NCI-H128 (cell line): ENCODE measurements at regions not wholly inside any gene's neighbourhood (a gene's known extent, or its start where the extent isn't known, plus 50 kb on each side); places are given as distances from the start of the nearest gene placed in this dataset.
"Not testable (repeated sequence)": the region's sequence is repeated elsewhere in the genome, so short reads cannot be mapped to it uniquely, and the experiment has no call there.

ENCODE experiments used
- DNase-seq: peaks from one replicate; lab custom pipeline; 2025; ENCODE audit not compliant: unreplicated experiment; lab: John Stamatoyannopoulos, UW

DNA sequence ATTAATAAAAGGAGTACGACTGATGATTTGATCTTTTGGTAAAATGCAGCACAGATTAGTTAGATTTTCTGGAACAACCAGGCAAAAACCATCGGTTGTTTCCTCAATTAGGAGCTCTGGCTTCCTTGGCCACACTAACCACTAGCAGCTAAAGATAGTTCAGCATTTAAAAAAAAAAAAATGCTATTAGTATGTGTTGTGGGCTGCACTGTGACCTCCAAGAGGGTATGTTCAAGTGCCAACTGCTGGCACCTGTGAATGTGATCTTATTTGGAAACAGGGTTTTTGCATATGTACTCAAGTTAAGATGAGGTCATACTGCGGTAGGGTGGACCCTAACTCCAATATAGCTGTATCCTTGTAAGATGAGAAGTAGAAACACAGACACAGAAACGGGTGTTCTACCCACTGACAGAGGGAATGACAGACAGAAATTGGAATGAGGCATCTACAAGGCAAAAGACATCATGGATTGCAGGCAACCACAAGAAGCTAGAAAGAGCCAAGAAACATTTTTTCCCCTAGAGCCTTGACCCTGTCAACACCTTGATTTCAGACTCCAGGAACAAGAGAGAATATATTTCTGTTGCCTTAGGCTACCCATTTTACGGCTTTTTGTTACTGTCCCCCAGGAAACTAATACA lies 534.6 kb upstream of the ROBO2 start:
- DNase-seq, result no peak

DNA sequence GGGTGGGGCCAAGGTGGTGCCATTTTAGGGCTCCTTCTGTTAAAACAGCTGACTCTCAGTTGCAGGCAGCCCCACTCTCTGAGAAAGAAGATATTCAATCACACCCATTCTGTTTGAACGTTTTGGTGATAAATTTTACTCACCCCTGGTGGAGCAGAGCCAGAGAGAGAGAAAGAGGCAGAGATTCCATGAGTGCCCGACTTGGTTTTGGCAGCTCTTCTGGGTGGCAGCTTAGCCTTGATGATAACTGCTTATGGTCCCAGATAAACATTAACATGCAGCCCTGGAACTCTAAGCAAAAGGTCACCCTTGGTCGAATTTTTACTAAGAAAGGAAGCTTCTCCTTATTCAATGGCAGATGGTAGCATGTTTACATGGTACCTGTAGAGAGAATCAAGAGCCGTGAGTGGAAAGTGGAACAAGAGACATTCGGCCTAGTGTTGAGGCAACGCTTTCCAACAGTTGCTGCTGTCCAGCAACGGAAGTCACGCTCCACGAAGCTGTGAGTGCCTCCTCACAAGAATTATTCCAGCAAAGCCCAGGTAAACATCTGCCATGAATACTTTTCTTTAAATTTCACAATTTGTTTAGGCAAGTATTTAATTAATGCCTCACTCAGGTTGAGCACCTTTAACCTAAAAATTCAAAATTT lies 530.6 kb upstream of the ROBO2 start:
- no peak for DNase-seq

DNA sequence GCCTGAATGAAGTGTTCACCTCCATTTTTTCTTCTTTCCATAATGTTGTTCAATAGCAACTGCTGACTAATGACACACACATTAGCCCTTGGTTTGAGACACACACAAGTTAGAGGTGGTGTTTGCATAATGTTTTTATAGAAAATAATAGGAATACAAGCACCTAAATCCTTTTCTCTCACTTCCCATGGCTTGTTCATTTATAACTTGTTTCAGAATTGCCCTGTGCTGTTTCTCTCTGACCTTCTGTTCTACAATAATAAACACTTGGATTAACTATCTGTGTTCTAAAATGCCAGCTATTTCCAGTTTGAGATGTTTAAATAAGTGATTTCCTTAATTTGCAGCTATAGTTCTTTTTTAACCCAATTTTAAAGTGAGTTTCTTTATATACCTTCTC lies 525.1 kb upstream of the ROBO2 start:
- no peak for DNase-seq

DNA sequence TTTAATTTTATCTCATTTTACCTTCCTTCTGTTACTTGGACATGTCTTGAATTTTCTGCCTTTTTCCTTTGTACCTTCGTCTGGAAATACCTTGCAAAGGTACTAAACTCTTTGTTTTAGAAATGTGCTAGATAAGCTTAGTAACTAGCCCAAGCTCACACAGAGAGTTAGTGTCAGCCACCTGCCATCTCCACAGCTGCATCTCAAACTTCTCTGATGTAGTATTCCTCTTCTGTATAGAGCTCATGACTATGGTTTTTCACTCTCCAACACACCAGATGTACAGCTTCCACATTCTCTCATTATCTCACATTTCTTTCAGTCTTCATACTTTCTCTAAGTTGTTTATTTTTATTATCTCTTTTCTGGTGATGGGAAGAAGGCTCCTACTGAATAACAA lies 516.6 kb upstream of the ROBO2 start:
- DNase-seq, result no peak

DNA sequence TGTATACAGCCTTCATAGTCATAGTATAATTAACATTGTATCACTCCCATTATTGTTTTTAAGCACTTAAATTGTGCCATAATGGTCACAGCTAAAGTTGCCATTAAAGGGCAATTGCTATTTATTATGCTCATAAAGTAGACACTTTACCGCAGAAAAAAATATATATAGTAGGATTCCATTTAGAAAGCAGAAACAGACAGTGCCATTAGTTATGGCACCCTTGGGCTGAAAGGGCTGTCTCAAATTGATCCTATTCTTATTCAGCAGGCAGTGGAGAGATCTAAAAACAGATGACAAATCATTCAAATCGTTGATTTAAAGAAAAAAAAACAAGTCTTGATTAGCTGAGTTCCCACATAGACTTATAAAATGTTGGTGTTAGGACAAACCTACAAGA lies 514.2 kb upstream of the ROBO2 start:
- DNase-seq, result no peak

DNA sequence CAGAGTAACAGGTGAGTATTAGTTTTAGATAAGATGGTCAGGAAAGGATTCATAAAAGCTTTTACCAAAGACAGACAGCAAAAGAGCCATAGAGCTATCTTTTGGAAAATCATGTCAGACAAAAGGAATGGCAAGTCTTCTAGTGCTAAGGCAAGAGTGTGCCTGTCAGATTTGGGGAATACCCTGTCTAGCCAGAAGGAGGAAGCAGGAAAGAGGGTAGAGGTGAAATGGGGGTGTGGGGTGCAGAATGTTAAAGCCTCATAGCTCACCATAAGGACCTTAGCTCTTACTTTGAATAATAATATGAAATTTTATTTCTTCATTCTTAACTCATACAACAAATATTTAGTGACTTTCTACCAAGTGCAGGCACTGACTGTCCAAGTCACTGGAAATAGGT lies 512.1 kb upstream of the ROBO2 start:
- DNase-seq, result no peak

DNA sequence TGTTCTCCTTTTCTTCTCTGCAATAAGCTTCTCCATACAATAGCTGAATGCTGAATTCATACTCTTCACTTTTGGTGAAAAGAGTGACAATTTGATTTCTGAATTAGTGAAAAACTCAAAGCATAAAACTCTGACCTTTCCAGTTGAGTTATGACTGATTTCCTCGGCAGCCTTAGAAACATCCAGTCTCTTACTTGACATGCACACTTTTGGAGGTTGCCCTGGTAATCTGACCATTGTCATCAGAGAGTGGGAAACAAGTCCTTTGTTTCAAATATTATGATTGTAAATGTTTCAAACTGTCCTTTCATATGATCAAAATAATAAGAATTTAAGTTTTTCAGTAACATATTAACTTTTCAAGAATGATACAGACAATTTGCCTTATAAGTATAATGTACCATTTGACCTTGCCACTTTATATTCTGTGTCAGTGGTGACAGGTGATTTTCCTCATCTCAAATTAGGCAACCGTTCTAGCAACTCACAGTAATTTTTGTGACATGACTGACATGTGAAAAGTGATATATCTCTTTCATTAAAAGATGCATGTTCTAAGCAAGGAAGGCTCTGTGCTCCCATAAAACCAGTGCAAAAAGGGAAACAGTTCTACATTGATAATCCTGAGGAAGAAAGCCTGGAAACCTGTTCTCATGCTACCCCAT lies 507.6 kb upstream of the ROBO2 start:
- no peak for DNase-seq

DNA sequence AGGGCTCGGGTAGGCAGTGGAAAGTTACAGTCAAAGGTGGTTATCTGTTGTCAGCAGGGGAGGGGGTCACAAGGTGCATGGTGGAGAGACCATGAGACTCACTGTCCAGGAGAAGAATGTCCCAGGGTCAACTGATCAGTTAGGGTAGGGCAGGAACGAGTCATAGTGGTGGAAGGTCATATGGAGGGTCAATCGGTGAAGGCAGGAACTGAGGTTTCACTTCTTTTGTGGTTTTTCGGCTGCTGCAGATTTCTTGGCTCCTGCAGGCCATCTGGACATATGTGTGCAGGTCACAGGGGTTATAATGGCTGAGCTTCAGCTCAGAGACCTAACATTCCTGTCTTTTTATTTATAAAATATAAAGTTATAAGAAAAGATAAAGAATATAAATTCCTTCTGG lies 506.2 kb upstream of the ROBO2 start:
- DNase-seq, result not testable (repeated sequence)

DNA sequence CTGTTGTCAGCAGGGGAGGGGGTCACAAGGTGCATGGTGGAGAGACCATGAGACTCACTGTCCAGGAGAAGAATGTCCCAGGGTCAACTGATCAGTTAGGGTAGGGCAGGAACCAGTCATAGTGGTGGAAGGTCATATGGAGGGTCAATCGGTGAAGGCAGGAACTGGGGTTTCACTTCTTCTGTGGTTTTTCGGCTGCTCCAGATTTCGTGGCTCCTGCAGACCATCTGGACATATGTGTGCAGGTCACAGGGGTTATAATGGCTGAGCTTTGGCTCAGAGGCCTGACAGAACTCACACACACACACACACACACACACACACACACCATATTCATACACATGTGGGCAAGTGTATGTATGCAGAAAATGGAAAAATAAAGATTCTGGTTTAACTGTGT lies 502.0 kb upstream of the ROBO2 start:
- DNase-seq, result not testable (repeated sequence)

DNA sequence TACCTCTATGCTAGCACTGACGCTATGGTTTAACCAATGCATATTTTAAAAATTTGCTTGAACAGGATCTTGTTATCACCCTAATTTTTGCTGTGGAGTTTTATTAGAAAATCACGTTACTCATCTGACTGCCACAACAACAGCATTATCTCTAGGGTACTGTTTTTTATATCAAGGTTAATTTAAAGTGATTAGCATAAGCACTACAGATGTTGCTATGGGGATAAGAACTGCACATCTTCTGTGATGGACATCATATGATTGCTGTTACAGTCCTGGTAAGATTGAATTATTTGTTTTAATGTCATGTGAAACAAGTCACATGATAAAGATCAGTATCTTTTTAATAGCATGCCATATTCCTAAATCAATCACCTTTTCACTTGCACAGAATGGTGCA lies 492.2 kb upstream of the ROBO2 start:
- no peak for DNase-seq

DNA sequence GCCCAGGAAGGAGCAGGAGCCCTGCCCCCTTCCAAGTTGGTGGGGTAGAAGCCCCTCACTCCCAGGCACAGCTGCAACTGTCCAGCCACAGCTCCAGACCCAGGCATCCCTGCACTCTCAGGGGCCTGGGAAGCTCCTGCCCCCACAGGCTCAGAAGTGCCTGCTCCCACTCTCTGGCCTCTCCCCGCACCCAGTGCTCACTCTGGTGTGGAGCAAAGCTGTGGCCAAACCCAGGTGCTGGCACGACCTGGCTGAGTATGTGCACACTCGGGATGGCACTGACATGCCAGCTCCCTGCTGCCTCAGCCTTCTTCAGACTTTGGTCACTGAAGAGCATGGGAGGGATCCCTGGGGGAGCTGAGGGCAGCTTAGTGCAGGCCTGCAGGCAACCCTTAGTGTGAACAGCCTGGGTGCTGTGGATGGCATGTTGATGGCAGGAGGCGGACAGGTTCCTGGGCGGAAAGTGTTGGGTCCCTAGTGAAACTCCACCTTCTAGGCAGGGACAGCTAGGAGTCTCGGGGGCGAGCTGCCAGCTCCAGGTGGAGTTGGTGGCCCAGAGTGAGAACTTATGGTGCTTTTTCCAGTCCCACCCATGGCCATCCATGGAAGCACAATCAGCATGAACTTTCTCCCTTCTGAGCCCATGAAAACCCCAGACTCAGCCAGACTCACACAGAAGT lies 489.2 kb upstream of the ROBO2 start:
- DNase-seq, result no peak

DNA sequence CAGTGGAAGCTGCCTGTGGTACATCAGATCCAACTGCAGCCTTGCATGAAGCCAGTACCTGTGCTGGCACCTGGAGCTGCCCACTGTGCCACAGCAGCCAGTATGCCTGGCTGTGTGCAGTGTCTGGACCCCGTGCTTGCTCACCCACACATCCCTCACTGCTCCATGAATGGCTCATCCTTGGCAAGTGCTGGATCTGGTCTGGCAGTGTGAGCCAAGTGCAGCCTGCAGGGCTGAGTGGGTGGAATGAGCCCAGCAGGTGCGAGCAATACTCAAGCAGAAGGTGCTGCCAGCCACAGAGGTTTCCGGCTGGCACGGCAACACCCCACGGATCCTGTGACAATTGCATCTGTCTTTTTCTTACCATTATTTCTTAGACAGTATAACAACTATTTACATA lies 488.2 kb upstream of the ROBO2 start:
- DNase-seq, result no peak

DNA sequence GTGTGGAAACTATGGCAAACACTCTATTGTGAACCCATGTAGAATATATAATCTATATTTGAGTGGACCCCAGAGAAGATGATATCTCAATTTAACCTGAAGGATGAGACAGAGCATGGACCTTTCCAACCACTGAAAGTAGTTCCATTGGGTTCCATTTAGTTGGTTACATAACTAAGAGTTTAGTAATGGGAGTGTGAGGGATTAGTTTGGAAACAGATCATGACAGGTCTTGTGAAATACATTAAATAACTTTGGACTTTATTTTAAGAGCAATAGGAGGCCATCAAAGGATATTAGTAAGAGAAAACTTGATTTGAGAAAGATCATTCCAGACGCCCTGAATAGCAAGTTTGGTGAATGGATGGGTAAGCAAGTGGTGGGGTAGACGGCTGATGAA lies 487.2 kb upstream of the ROBO2 start:
- DNase-seq, result no peak

DNA sequence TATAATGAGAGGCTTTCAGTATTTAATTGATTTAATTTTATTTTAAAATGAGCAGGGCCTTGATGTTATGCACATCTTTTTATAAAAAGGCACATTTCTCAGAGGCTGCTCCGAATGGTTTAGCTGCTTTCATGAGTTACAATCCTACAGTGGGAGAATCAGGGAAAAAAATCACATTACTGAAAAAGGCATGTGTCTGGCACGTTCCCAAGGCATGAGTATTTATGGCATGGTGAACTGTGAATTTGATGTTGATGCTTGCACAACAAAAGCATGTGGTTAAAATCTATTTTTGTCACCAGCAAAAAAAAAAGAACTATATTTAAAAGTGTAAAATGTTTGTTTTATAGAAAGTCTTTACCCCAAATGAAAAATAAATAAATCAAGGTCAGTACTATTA lies 485.2 kb upstream of the ROBO2 start:
- DNase-seq, result no peak

DNA sequence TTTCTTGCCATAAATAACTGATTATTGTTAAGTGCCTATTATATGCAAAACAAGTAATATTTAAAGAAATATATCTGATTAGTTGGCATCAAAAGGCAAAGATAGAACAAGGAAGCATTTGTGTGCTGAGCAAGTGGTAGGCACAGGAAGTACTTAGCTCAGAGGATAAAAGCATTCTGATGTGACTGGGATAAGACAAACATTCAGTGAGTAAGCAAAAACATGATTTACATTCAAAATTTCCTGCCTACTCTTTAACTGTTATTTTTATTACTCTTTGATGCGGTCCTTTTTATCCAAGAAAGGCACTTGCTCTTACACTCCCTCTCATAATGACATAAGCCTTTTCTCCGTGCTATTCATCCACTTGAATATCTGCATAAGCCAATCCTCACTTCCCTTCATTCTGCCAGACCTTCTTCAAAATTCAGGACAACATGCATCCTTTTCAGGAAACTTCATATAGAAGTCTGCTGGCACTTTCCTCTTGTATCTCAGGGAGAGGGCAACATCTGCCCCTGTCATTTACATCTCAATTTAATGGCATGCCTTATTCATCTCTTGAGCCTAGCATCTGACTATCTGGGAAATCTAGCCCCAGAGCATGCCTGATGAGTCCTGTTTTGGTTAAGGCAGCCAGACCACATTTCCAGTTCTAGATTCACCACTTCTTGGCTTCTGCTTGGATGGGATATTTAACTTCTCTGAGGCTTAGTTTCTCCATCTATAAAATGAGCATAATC lies 478.2 kb upstream of the ROBO2 start:
- DNase-seq, result no peak

DNA sequence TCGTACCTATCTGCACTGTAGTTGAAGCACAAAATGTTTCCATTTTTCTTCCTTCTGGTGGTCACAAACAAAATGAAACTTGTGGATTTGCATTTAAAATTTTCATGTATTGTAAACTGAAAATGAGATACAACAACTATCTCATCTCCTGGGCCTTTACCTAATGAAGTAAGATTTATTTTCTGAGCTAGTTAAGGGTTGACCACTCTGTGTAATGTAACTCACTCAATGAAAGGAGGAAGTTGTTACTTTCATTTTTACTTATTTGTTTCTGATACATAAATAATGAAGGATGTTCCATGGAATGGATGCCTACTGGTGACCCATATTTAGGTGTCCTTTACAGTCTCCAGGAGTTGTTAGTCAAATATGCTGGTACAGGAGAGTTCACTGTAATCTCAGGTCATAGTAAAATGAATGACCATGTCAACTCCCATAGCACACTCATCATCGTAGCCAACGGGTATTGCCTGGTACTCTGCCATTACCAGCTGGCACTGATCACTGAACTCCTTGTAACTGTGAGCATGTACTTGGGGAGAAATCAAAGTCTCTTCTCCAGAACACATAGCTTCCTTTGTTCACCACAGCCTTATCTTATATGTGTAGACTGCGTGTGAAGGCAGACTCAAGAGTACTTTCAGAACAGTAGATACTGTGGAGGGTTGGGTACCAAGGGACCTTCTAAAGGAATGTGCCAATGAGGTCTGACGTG lies 474.2 kb upstream of the ROBO2 start:
- DNase-seq, result no peak

DNA sequence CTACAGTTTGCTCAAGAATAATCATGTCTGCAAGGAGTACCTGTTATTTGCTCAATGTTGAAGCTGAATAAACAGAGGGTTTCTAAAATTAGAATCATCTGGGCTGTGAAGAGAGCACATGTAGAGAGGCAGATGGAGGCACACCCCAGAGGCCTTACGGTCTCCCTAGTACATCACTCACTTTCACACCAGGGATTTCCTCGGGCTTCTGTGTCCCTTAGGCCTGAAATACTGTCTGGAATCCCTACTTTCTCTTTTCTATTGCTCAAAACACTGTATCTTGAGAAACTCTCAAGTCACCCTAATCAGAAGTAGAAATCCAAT lies 473.7 kb upstream of the ROBO2 start:
- no peak for DNase-seq

DNA sequence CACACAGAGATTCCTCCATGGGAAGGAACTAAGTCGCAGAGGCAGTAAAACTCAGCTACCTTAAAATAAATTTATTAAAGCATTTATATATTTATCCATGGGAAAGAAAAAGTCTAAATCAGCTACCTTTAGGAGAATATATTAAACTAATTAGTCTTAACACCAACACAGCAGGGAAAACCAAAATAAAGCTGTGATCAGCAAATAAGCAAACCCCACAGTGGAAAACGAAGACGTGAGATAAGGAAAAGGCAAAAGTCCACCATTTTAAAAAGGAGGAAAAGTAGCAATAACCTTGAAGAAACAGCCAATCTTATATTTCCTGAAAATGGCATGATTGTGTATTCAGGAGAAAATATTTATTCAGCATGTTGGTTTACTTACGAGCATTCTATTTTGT lies 473.0 kb upstream of the ROBO2 start:
- DNase-seq, result no peak

DNA sequence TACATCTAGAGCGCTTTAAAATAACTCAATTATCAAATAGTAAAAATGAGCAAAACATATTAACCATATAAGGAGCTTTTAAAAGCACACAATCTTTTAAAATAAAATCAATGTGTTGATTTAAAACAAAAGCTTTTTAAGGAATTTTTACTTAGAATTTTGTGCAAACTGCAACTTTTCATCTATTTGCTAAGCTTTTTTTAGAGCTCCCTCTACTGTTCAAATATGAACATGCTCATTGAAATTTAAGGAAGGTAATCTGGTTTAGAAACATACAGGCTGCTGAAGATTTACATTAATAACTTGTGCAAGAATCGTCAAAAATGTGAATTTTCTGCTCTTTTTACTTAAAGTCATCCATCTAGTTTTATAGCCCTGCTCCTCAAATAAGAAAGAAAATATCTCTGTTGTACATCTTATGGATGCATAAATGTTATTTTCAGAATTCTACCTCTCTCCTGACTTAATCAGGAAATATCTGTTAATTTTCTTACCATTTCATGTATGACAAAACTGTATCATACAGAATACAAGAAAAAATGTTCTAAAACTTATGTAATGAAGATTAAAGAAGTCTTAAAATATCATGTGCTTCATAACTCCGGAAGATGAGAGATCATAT lies 469.4 kb upstream of the ROBO2 start:
- DNase-seq, result no peak

DNA sequence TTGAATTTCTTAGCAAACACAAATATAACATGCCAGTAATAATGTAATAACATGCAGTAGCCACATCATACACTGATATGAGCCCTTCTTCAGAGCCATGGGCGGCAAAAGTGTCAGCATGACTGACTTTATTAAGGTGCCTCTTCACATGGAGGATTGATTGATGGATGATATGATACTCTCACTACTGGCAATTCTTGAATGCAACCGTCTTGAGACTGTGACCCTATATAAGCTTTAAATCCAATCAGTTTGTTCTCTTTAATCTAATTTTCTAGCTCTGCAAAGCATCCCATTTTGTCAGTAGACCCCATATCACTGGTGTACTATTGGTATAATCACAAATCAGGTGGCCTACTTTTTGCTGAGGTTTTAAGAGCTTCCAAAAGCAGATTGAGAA lies 463.7 kb upstream of the ROBO2 start:
- no peak for DNase-seq

DNA sequence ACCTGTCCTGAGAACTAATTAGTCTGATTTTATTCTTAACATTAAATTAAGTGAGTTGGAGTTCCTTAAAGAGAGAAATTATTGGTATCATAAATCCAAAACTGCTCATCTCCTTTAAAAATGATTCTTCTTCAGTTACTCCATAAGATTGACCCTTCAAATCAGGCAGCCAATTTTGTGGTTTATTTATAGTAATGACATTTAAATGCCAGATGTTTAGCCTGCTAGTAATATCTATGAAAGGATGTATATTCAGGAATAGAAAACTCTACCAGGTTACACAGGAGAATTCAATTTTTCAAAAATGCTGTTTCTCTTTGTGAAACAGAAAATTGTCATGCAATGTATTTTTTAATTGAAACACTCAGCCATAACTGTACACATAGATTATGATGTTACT lies 457.8 kb upstream of the ROBO2 start:
- no peak for DNase-seq
